GM12892 (cell line): ENCODE measurements at regions not wholly inside any gene's neighbourhood (a gene's known extent, or its start where the extent isn't known, plus 50 kb on each side); places are given as distances from the start of the nearest gene placed in this dataset.
A peak's percentile ranks its signal among the peaks of the same experiment; 100 is the strongest.

ENCODE experiments used
- DNase-seq: peaks from one replicate; pipeline ENCODE4 v3.0.0; 2011; ENCODE audit not compliant: insufficient read length
- FAIRE-seq: peaks from 2 replicates; lab custom pipeline; 2011; peaks lifted over from hg19 to GRCh38; lab: Jason Lieb, UNC
- POLR2A ChIP-seq: IDR thresholded peaks from 2 replicates; pipeline ENCODE4 v1.6.1; 2011; ENCODE audit warnings: low read depth, low read length, control low read depth
- POLR2AphosphoS5 ChIP-seq: IDR thresholded peaks from 2 replicates; pipeline ENCODE4 v1.6.1; 2011; ENCODE audit warnings: low read depth, low read length, control low read depth
- TAF1 ChIP-seq: IDR thresholded peaks from 2 replicates; pipeline ENCODE4 v1.6.1; 2011; ENCODE audit warnings: low read depth, mild to moderate bottlenecking, control low read depth, low read length, borderline replicate concordance

DNA sequence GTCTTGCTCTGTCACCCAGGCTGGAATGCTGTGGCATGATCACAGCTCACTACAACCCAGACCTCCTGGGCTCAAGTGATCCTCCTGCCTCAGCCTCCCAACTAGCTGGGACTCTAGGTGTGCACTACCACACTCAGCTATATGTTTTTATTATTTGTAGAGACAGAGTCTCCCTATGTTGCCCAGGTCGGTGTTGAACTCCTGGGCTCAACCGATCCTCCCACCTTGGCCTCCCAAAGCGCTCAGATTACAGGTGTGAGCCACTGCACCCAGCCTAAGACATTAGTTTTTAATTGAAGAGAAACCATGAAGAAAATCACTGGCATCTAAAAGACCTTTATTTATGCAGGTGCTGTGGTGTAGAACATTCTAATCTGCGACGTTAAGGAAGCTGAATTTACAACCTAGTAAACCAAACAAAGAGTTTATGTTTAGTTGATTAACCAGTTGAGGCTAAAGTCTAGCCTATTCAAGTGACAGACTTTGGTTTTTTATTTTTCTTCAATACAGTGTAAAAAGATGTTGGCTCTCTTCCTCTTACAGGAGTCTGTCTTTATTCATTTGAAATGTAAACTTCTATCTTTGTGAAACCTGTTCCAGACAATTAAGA is 52.5 kb upstream of the NBL1 start:
- FAIRE-seq (no peak), DNase-seq (no peak)
- TF ChIP-seq TAF1, result no peak
- no peak for TF ChIP-seq POLR2A
- no peak for TF ChIP-seq POLR2AphosphoS5

DNA sequence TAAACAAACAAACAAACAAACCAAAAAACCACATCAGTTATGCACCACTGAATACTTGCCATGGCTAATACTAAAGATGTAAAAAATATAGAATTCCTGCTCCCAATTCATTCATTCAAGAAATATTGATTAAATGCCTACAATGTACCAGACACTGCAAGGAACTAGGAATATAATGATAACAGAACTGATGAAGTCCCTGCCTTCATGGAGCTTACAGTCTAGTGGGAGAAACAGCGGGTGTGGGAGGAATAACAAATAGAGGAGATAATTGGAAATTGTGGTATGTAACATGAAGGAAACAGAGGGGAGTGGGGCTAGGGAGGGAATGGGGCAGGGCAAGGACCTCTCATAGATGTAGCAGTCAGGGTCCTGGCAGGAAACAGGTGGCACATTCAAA is 58.6 kb upstream of the NBL1 start:
- DNase-seq (no peak), FAIRE-seq (no peak)
- TF ChIP-seq POLR2A (no peak), TAF1 (no peak), POLR2AphosphoS5 (no peak)

DNA sequence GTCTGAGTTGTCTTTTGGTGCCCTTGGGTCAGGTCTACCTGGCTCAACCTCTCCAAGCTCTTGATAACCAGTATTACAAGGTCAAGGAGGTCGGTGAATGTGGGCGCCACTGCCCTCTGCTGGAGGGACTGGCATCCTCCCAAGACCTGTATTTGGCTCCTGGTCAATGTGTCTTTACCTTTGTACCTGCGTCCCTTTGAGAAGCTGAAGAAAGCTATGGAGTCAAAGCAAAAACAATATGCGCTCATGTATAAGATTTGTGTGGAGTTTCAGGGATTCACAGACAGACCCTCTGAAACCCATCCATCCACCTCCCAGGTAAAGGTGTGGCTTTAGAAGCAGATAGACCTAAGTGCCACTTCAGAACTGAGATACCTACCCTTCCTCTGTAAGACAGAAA is 61.8 kb upstream of the NBL1 start:
- FAIRE-seq, result peak; percentile 78
- peak; percentile 27 for DNase-seq
- TF ChIP-seq TAF1, result no peak
- no peak for TF ChIP-seq POLR2AphosphoS5
- no peak for TF ChIP-seq POLR2A

DNA sequence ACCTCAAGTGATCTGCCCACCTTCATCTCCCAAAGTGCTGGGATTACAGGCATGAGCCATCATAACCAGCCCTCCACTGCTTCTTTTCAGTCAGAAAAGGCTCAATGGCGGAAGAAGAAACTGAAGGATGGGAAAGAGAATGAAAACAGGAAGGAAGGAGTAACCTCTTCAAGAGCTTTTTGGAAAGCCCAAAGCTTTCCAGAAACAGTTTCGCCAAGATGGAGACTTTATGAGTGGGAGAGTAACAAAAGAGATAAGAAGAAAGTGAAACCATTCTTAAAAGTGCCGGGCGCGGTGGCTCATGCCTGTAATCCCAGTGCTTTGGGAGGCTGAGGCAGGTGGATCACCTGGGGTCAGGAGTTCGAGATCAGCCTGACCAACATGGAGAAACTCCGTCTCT is 62.7 kb upstream of the NBL1 start:
- TF ChIP-seq POLR2A, result no peak
- no peak for TF ChIP-seq POLR2AphosphoS5
- no peak for TF ChIP-seq TAF1
- FAIRE-seq (no peak), DNase-seq (no peak)

DNA sequence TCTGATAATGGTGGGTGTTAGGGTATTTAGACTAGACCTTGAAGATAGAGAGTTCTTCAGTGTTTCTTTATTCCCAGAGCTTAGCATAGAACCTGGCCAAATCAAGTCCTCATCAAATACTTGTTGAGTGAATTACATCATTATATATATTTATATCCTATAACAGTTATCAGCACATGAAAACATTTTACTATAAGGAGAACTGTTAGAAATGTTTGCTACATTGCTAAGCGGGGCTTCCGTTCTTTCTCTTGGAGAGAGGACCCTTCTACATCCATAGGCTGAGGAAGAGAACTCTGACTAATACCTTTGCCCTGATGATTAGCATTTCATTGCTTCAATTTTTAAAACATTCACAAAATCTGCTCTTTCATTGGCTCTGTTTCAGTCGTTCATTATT is 66.5 kb upstream of the NBL1 start:
- DNase-seq (no peak), FAIRE-seq (no peak)
- TF ChIP-seq POLR2A (no peak), POLR2AphosphoS5 (no peak), TAF1 (no peak)

DNA sequence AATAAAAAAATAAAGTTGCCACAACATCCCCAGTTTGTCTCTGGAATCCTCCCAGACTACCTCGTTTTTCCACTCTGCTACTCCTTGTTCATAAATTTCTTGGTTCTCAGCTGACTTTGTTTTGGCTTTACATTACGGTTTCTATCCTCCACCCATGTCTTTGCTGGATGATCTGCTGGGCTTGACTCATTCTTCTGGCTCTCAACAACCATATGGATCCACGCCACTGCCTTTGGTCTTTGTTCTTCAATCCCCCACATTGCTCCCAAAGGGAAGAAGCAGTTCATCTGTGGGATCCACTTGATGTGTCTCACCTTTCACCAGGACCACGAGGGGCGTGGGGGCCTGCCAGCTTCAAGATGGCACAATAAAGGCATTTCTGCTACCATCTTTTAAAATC is 67.1 kb upstream of the NBL1 start:
- FAIRE-seq, result no peak
- no peak for DNase-seq
- no peak for TF ChIP-seq POLR2A
- no peak for TF ChIP-seq TAF1
- TF ChIP-seq POLR2AphosphoS5, result no peak

DNA sequence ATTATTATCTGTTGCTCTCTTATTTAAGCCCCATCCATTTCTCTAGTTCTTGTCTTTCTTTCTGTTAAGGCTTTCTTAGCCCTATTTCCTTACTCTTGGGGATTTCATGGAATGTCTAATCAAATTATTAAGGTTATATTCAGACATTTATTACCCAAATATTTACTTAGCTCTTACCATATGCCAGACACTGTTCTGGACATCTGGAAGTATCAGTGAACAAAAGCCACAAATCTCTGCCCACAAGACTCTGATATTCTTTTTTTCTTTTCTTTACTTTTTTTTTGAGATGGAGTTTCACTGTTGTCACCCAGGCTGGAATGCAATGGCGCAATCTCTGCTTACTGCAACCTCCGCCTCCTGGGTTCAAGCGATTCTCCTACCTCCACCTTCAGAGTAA is 74.3 kb upstream of the NBL1 start:
- TF ChIP-seq TAF1 (no peak), POLR2AphosphoS5 (no peak), POLR2A (no peak)
- no peak for FAIRE-seq
- no peak for DNase-seq

DNA sequence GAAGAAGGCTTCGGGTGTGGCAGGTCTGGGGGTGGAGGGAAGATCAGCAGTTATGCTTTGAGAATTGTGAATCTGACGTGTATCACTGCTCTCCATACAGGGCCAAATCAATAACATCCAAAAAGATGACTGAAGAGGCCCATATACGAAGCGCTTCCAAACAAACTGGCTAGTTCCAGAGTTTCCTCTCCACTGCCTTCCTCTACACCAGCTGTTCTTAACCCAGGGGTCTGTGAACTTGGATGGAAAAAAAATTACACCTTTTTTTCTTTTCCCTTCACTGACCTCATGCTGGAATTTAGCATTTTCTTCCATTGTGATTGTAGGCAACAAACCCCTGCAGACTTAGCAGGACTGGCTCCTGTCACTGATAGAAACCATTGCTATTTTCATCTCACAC is 77.1 kb upstream of the NBL1 start:
- FAIRE-seq, result no peak
- TF ChIP-seq POLR2A (no peak), TAF1 (no peak), POLR2AphosphoS5 (no peak)

DNA sequence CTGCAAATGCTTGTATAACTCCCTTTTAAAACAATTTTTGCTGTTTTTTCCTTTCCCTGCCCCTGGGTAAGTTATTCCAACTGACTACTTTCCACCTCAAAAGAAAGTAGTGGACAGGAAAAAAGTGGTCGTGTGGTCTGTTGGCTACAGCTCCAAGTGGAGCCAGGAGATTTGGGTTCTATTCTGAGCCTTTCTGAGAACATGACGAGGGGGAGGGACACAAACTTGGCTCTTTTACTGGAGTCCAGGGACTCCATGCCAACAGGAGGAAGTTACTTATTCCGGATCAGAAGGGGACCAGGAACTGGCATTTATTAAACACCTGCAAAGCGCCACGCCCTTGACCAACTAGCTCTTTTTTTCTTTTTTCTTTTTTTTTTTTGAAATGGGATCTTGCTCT is 79.0 kb upstream of the CAPZB start:
- DNase-seq (no peak), FAIRE-seq (no peak)
- TF ChIP-seq POLR2AphosphoS5 (no peak), TAF1 (no peak), POLR2A (no peak)

More for the DNA sequence above, 77.1 kb upstream of the NBL1 start:
- DNase-seq, result no peak

DNA sequence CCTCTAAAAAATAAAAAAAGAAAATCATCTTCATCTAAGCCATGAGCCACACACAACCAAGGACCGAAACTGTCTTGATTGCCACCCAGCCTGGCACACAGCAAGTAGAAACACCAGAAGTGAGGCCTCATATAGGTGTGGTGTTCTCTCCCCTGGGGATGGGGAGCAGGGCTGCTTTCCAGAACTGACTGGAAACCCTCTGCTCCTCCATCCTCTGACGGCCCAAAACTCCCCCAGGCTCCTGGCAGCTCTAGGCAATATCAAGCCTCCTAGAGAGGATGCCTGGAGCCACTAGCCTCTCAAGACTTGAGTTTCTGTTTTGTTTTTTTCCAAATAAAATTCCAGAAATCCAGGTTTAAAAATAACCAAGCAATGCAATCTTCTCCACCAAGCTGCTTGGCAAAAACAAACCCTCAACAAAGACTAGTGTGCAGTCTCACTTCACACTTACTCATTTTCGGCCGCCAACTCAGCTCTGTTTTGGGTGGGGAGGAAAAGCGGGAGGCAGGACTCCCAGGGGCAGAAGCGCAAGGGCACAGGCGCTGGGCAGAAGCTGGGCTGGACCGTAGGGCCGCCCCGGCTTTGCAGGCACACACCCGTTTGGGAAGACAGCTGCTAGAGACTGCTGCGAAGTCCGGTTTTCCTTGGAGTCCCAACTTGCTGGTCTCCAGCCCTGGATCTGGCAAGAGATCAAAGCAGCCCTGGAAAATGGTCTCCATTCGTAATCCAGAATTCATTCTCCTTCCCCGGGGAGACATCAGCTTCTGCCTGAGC is 78.2 kb upstream of the CAPZB start:
- DNase-seq (no peak), FAIRE-seq (no peak)
- no peak for TF ChIP-seq TAF1
- TF ChIP-seq POLR2AphosphoS5, result no peak
- no peak for TF ChIP-seq POLR2A

DNA sequence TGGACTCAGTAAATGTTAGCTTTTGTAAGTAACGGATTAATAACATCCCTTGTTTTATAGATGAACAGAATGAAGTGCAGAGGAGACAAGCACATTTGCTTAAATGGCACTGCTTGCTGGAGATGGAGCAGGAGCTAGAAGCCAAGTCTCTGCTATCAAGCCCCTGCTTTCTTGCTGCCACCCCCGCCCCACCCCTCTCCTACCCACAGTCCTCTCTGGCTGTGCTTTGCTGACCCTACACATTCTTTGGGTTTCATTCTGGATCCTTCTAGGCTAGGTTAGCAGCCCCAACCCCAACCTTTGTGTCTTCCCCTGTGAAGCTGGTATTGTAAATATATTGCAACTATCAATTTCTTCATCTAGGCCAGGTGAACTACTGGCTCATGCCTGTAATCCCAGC is 77.5 kb upstream of the CAPZB start:
- DNase-seq (no peak), FAIRE-seq (no peak)
- TF ChIP-seq TAF1 (no peak), POLR2AphosphoS5 (no peak), POLR2A (no peak)

DNA sequence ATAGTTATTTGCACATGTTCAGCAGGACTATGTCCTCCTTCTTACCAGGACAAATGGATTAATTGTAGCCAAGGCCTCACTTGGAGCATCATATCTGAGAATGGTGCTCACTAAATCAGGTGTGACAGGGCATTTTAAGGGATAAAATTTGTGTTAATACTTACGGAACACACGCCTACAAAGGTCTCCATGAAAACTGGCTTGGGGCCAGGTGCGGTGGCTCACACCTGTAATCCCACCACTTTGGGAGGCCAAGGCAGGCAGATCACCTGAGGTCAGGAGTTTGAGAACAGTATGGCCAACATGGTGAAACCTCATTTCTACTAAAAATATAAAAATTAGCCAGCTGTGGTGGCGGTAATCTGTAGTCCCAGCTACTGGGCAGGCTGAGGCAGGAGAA is 75.1 kb upstream of the CAPZB start:
- FAIRE-seq, result no peak
- no peak for TF ChIP-seq POLR2AphosphoS5
- TF ChIP-seq TAF1, result no peak
- no peak for TF ChIP-seq POLR2A

More for the DNA sequence above, 75.1 kb upstream of the CAPZB start:
- no peak for DNase-seq
